ENCODE measurements at regions not wholly inside any gene's neighbourhood (a gene's known extent, or its start where the extent isn't known, plus 50 kb on each side); places are given as distances from the start of the nearest gene placed in this dataset.

GRCh38 chr4:189162888-189163287 lies 777.8 kb upstream of the FRG1 start:
- Histone ChIP-seq H3K4me3 (ENCODE audit: low read length) (no peak overlapping the region), H3K36me3 (ENCODE audit: insufficient read depth, low read length) (no peaks in the 10 kb centered on the region), H3K4me1 (ENCODE audit: insufficient read depth, low read length) (no peaks in the 10 kb centered on the region), H3K9me3 (ENCODE audit: control insufficient read depth in 1 of 2, insufficient read depth in 1 of 2, low read length in 2 of 2) (peaks cover 0 to 3% of the 10 kb centered on the region in 2 experiments), H3K27ac (ENCODE audit: low read depth in 1 of 2, low read length in 2 of 2) (no peak overlapping the region), H3K27me3 (ENCODE audit: control insufficient read depth in 1 of 2, insufficient read depth in 2 of 2, low read length in 2 of 2) (no peaks in the 10 kb centered on the region)
- H3K9me3 Mint-ChIP-seq, result peaks cover 5% of the 10 kb centered on the region
- TF ChIP-seq CTCF (IDR thresholded peaks at IDR 0.05), result no peak
- ATAC-seq (ENCODE audit: poor library complexity) (no peak), DNase-seq (no peak)
- no peak overlapping the region for H3K4me3 Mint-ChIP-seq
- ChIA-PET CTCF (no interaction called here), POLR2A (no interaction called here)
- H3K36me3 Mint-ChIP-seq (ENCODE audit: low read depth), result no peaks in the 10 kb centered on the region
- no peaks in the 10 kb centered on the region for H3K4me1 Mint-ChIP-seq (ENCODE audit: low read depth)
- H3K27me3 Mint-ChIP-seq, result no peaks in the 10 kb centered on the region
- H3K27ac Mint-ChIP-seq, result no peak overlapping the region
- intact Hi-C loops (cut with DNase I, micrococcal nuclease), result no loop called here

- intact Hi-C loops (cut with DNase I, micrococcal nuclease), result loop anchor here in 1 of 2 experiments (5.0 kb wide), 1 partner anchor 616 kb away; no protein-coding TSS in a partner anchor
- Histone ChIP-seq H3K9me3 (ENCODE audit: control insufficient read depth in 1 of 2, insufficient read depth in 1 of 2, low read length in 2 of 2) (peaks cover 0 to 9% of the 10 kb centered on the region in 2 experiments), H3K4me3 (ENCODE audit: low read length) (no peak overlapping the region), H3K27ac (ENCODE audit: low read depth in 1 of 2, low read length in 2 of 2) (no peak overlapping the region), H3K4me1 (ENCODE audit: insufficient read depth, low read length) (no peaks in the 10 kb centered on the region), H3K36me3 (ENCODE audit: insufficient read depth, low read length) (no peaks in the 10 kb centered on the region), H3K27me3 (ENCODE audit: control insufficient read depth in 1 of 2, insufficient read depth in 2 of 2, low read length in 2 of 2) (no peaks in the 10 kb centered on the region)
- no peak for TF ChIP-seq CTCF (IDR thresholded peaks at IDR 0.05)
- CTCF ChIA-PET, result no interaction called here
- Mint-ChIP-seq H3K36me3 (ENCODE audit: low read depth) (no peaks in the 10 kb centered on the region), H3K27me3 (no peaks in the 10 kb centered on the region), H3K9me3 (peaks cover 5% of the 10 kb centered on the region), H3K27ac (no peak overlapping the region), H3K4me3 (no peak overlapping the region), H3K4me1 (ENCODE audit: low read depth) (no peaks in the 10 kb centered on the region)
- POLR2A ChIA-PET, result no interaction called here
- DNase-seq, result no peak
- ATAC-seq (ENCODE audit: poor library complexity), result no peak
Measured at GRCh38 chr4:189176002-189176401, 764.7 kb upstream of the FRG1 start.

- H3K27ac Mint-ChIP-seq, result no peak overlapping the region
- no peak overlapping the region for H3K4me3 Mint-ChIP-seq
- H3K9me3 Mint-ChIP-seq, result peaks cover 3% of the 10 kb centered on the region
- Histone ChIP-seq H3K9me3 (ENCODE audit: control insufficient read depth in 1 of 2, insufficient read depth in 1 of 2, low read length in 2 of 2) (peaks cover 0 to 3% of the 10 kb centered on the region in 2 experiments), H3K27me3 (ENCODE audit: control insufficient read depth in 1 of 2, insufficient read depth in 2 of 2, low read length in 2 of 2) (no peaks in the 10 kb centered on the region), H3K4me3 (ENCODE audit: low read length) (no peak overlapping the region), H3K27ac (ENCODE audit: low read depth in 1 of 2, low read length in 2 of 2) (no peak overlapping the region), H3K4me1 (ENCODE audit: insufficient read depth, low read length) (no peaks in the 10 kb centered on the region), H3K36me3 (ENCODE audit: insufficient read depth, low read length) (no peaks in the 10 kb centered on the region)
- ChIA-PET CTCF (no interaction called here), POLR2A (no interaction called here)
- ATAC-seq (ENCODE audit: poor library complexity) (no peak), DNase-seq (no peak)
- H3K4me1 Mint-ChIP-seq (ENCODE audit: low read depth), result no peaks in the 10 kb centered on the region
- intact Hi-C loops (cut with DNase I, micrococcal nuclease), result loop anchor here in 1 of 2 experiments (5.0 kb wide), 1 partner anchor 615 kb away; no protein-coding TSS in a partner anchor
- no peak for TF ChIP-seq CTCF (IDR thresholded peaks at IDR 0.05)
- H3K36me3 Mint-ChIP-seq (ENCODE audit: low read depth), result no peaks in the 10 kb centered on the region
- no peaks in the 10 kb centered on the region for H3K27me3 Mint-ChIP-seq
Measured at GRCh38 chr4:189177130-189177529, 763.5 kb upstream of the FRG1 start.

Measured in CD4-positive, alpha-beta T cell (primary cell).